OCI-LY7 (cell line): ENCODE measurements at regions not wholly inside any gene's neighbourhood (a gene's known extent, or its start where the extent isn't known, plus 50 kb on each side); places are given as distances from the start of the nearest gene placed in this dataset.

Experiments
- BruUV-seq: library from RNA; stranded (reverse); fragments of 400-500 nt; replicated peaks from 2 replicates; lab custom pipeline; 2021; lab: Mats Ljungman, UMichigan
- CTCF ChIA-PET: fragments of 300-600 bp; sonication (Branson Sonifier 250); formaldehyde crosslinking; loops from one replicate; lab custom pipeline; 2022; ENCODE audit warnings: antibody characterized with exemption; ENCODE audit not compliant: unreplicated experiment; lab: Charles Lee
- POLR2A ChIA-PET: fragments of 300-600 bp; sonication (Branson Sonifier 250); formaldehyde crosslinking; loops from one replicate; lab custom pipeline; 2022; ENCODE audit warnings: antibody characterized with exemption; lab: Charles Lee
- DNase-seq: peaks from one replicate; pipeline ENCODE4 v3.0.0-alpha.2; 2015; ENCODE audit warnings: low spot score
- H2AFZ ChIP-seq: fragments of 200-600 bp; sonication (generic), shearing (Covaris generic); 2 replicates; pipeline ENCODE4 v1.6.1; 2014; ENCODE audit warnings: mild to moderate bottlenecking, antibody characterized with exemption, low read length, moderate library complexity
- H3K27ac ChIP-seq: fragments of 200-600 bp; sonication (generic); 2 replicates; pipeline ENCODE4 v1.5.1; 2014; ENCODE audit warnings: mixed run types, low read depth, mild to moderate bottlenecking, moderate library complexity, low read length, inconsistent platforms; ENCODE audit not compliant: poor library complexity, severe bottlenecking
- H3K36me3 ChIP-seq: fragments of 200-600 bp; sonication (generic); 2 replicates; pipeline ENCODE4 v1.6.1; 2014; ENCODE audit warnings: mild to moderate bottlenecking, antibody characterized with exemption, low read length, moderate library complexity, mixed read lengths; ENCODE audit not compliant: insufficient read depth
- H3K4me1 ChIP-seq: fragments of 200-600 bp; sonication (generic); 2 replicates; pipeline ENCODE4 v1.5.1; 2014; ENCODE audit warnings: mild to moderate bottlenecking, low read length; ENCODE audit not compliant: insufficient read depth, poor library complexity, severe bottlenecking
- H3K4me2 ChIP-seq: fragments of 200-600 bp; sonication (generic); 2 replicates; pipeline ENCODE4 v1.6.1; 2014; ENCODE audit warnings: mild to moderate bottlenecking, low read length
- H3K4me3 ChIP-seq: fragments of 200-600 bp; sonication (generic); 2 replicates; pipeline ENCODE4 v1.5.1; 2014; ENCODE audit warnings: mild to moderate bottlenecking, low read depth, low read length; ENCODE audit not compliant: poor library complexity, severe bottlenecking
- H3K79me2 ChIP-seq: fragments of 200-600 bp; sonication (generic); 2 replicates; pipeline ENCODE4 v1.6.1; 2016; ENCODE audit warnings: low read depth, mild to moderate bottlenecking, low read length, moderate library complexity, mixed read lengths; ENCODE audit not compliant: insufficient read depth
- H3K9me2 ChIP-seq: fragments of 200-600 bp; sonication (generic); 2 replicates; pipeline ENCODE4 v1.6.1; 2016; ENCODE audit warnings: mild to moderate bottlenecking, low read length, mixed read lengths; ENCODE audit not compliant: insufficient read depth
- H3K9me3 ChIP-seq: fragments of 200-600 bp; sonication (generic); 2 replicates; pipeline ENCODE4 v1.6.1; 2014; ENCODE audit warnings: mild to moderate bottlenecking, mixed run types, low read length, mixed read lengths
- H4K20me1 ChIP-seq: fragments of 200-600 bp; sonication (generic); 2 replicates; pipeline ENCODE4 v1.6.1; 2014; ENCODE audit warnings: mild to moderate bottlenecking, antibody characterized with exemption, low read length, moderate library complexity, mixed read lengths; ENCODE audit not compliant: insufficient read depth
- EZH2phosphoT487 ChIP-seq: fragments of 200-600 bp; sonication (generic); IDR thresholded peaks from 2 replicates; pipeline ENCODE4 v1.6.1; 2018; ENCODE audit warnings: low read depth, borderline replicate concordance, mild to moderate bottlenecking, mixed run types, antibody characterized with exemption, low read length, moderate library complexity, mixed read lengths
- intact Hi-C: fragments of 100-400 bp; cut with micrococcal nuclease; formaldehyde crosslinking; loops from one replicate; pipeline ENCODE4 v1.10.0; 2022; ENCODE audit not compliant: unreplicated experiment
- TF ChIP-seq, protein P1 (sequence below): fragments of 200-600 bp; sonication (generic); conservative IDR thresholded peaks from 2 replicates; pipeline ENCODE4 v1.5.1; 2014; ENCODE audit warnings: mild to moderate bottlenecking, antibody characterized with exemption, low read length, moderate library complexity, mixed read lengths

DNA sequence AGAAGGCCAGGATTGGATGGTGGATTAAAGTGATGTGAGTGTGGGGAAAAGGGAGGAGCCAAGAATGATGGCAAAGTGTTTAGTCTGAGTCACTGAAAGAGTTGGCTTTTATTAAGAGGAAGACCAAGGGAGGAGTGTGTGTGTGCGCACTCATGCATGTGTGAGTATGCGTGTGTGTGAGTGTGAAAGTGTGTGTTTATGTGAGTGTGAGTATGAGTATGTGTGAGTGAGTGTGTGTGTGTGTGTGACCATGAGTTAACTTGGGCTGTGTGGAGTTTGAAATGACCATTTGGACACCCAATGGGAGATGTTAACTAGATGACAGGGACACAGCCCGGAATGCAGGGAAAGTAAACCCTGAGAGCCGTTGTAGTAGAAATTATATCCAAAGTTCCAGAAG lies 57.6 kb upstream of the EYA2 start:
- no peak for DNase-seq
- H3K79me2 ChIP-seq, result no peaks in the 10 kb centered on the region
- intact Hi-C loops, result no loop called here
- TF ChIP-seq EZH2phosphoT487, result no peak
- TF ChIP-seq, protein P1, sequence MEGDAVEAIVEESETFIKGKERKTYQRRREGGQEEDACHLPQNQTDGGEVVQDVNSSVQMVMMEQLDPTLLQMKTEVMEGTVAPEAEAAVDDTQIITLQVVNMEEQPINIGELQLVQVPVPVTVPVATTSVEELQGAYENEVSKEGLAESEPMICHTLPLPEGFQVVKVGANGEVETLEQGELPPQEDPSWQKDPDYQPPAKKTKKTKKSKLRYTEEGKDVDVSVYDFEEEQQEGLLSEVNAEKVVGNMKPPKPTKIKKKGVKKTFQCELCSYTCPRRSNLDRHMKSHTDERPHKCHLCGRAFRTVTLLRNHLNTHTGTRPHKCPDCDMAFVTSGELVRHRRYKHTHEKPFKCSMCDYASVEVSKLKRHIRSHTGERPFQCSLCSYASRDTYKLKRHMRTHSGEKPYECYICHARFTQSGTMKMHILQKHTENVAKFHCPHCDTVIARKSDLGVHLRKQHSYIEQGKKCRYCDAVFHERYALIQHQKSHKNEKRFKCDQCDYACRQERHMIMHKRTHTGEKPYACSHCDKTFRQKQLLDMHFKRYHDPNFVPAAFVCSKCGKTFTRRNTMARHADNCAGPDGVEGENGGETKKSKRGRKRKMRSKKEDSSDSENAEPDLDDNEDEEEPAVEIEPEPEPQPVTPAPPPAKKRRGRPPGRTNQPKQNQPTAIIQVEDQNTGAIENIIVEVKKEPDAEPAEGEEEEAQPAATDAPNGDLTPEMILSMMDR, result no peak
- H3K9me3 ChIP-seq, result no peaks in the 10 kb centered on the region
- H4K20me1 ChIP-seq, result no peaks in the 10 kb centered on the region
- H3K4me1 ChIP-seq, result no peaks in the 10 kb centered on the region
- H2AFZ ChIP-seq, result no peak overlapping the region
- H3K36me3 ChIP-seq, result no peaks in the 10 kb centered on the region
- no TSS peak for BruUV-seq
- no peak overlapping the region for H3K27ac ChIP-seq
- H3K4me2 ChIP-seq, result no peak overlapping the region
- H3K9me2 ChIP-seq, result no peaks in the 10 kb centered on the region
- H3K4me3 ChIP-seq, result no peak overlapping the region
- CTCF ChIA-PET, result no interaction called here
- POLR2A ChIA-PET, result no interaction called here

DNA sequence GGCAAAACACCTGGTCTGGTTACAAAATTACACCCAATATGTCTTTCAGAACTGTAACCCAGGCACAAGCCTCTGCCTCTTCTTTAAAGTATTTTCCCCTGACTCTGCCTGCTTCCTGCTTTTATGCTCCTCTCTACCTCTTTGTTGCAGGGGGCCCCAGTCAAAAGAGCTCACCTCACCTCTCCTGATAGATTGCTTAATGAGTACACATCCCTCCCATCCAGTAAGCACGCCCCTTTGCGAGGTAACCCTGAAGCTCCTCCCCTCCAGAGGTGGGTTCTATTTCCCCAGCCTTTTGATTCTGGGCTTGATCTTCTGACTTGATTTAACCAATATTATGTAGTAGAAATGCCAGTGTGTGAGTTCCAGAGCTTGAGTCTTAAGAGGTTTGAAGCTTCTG lies 56.6 kb upstream of the EYA2 start:
- DNase-seq, result no peak
- H3K4me3 ChIP-seq, result no peak overlapping the region
- no peak overlapping the region for H3K4me2 ChIP-seq
- CTCF ChIA-PET, result no interaction called here
- H3K9me2 ChIP-seq, result no peaks in the 10 kb centered on the region
- no TSS peak for BruUV-seq
- no peaks in the 10 kb centered on the region for H3K36me3 ChIP-seq
- H4K20me1 ChIP-seq, result no peaks in the 10 kb centered on the region
- no peak overlapping the region for H2AFZ ChIP-seq
- POLR2A ChIA-PET, result no interaction called here
- no peak overlapping the region for H3K27ac ChIP-seq
- H3K9me3 ChIP-seq, result no peaks in the 10 kb centered on the region
- intact Hi-C loops, result no loop called here
- TF ChIP-seq EZH2phosphoT487, result no peak
- TF ChIP-seq, protein P1, result no peak
- no peaks in the 10 kb centered on the region for H3K4me1 ChIP-seq
- no peaks in the 10 kb centered on the region for H3K79me2 ChIP-seq

DNA sequence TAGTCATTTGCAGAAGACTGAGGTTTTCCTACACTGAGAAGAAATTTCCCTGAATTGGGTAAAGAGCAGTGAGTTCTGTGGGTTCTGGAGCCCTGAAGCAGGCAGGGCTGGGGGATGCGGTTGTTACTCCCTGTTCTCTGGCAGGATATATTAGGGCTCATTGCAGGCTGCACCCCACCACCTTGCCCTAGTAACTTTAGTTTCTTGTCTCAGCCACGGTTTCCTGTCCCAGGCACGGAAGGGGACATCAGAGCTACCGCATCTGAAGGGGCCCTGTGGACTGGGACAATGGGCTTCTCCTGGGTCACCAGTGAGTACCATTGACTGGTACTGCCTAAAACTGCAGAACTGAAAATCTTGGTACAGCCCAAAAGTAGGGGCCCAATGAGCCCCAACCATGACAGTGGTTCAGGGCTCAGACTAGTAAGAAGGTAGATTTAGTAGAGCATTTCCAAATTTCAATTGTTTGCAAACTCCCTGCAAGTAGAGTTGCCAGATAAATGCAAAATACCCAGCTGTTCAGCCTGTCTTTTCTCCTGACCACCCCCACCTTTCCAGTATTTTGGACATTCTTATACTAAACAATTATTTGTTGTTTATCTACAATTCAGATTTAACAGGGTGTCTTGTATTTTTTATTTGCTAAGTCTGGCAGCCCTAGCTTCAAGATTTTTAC lies 54.5 kb upstream of the EYA2 start:
- H3K4me2 ChIP-seq, result no peak overlapping the region
- no peak for TF ChIP-seq EZH2phosphoT487
- TF ChIP-seq, protein P1, result no peak
- CTCF ChIA-PET, result no interaction called here
- POLR2A ChIA-PET, result no interaction called here
- intact Hi-C loops, result no loop called here
- BruUV-seq, result no TSS peak
- H3K4me3 ChIP-seq, result no peak overlapping the region
- H3K79me2 ChIP-seq, result no peaks in the 10 kb centered on the region
- H3K4me1 ChIP-seq, result no peaks in the 10 kb centered on the region
- no peak for DNase-seq
- H3K9me2 ChIP-seq, result no peaks in the 10 kb centered on the region
- no peak overlapping the region for H3K27ac ChIP-seq
- H3K9me3 ChIP-seq, result no peaks in the 10 kb centered on the region
- H3K36me3 ChIP-seq, result no peaks in the 10 kb centered on the region
- H4K20me1 ChIP-seq, result no peaks in the 10 kb centered on the region
- no peak overlapping the region for H2AFZ ChIP-seq
